ENCODE measurements at regions not wholly inside any gene's neighbourhood (a gene's known extent, or its start where the extent isn't known, plus 50 kb on each side); places are given as distances from the start of the nearest gene placed in this dataset.

- DNase-seq, result no peak
- H2AK5ac ChIP-seq (ENCODE audit: low read length), result no peak overlapping the region
- no peaks in the 10 kb centered on the region for H3K79me2 ChIP-seq (ENCODE audit: control insufficient read depth, insufficient read depth, low read length, poor library complexity)
- H3K9me3 ChIP-seq (ENCODE audit: insufficient read depth, low read depth, low read length), result no peaks in the 10 kb centered on the region
- H2BK5ac ChIP-seq (ENCODE audit: low read depth, low read length, poor library complexity), result no peak overlapping the region
- H4K12ac ChIP-seq (ENCODE audit: low read depth, low read length), result no peak overlapping the region
- H4K8ac ChIP-seq (ENCODE audit: low read depth, low read length), result no peak overlapping the region
- no peak overlapping the region for H3K4me2 ChIP-seq (ENCODE audit: low read length)
- no peaks in the 10 kb centered on the region for H3K36me3 ChIP-seq (ENCODE audit: control insufficient read depth in 1 of 2, insufficient read depth in 2 of 2, low read length in 2 of 2)
- no peak overlapping the region for H3K14ac ChIP-seq (ENCODE audit: low read length)
- H3K18ac ChIP-seq (ENCODE audit: low read length), result no peak overlapping the region
- no peak overlapping the region for H2BK120ac ChIP-seq (ENCODE audit: insufficient read depth, low read length, poor library complexity)
- no peaks in the 10 kb centered on the region for H3K27me3 ChIP-seq (ENCODE audit: insufficient read depth, low read length)
- no peak overlapping the region for H4K91ac ChIP-seq (ENCODE audit: low read depth, low read length)
- no peaks in the 10 kb centered on the region for H3K79me1 ChIP-seq (ENCODE audit: low read length)
- no peak overlapping the region for H3K9ac ChIP-seq (ENCODE audit: low read length)
- H3K4me1 ChIP-seq (ENCODE audit: control insufficient read depth in 1 of 2, insufficient read depth in 2 of 2, low read length in 2 of 2), result no peaks in the 10 kb centered on the region
- no CpG with 5 or more reads among the region's 1 CpG for WGBS (ENCODE audit: extremely low coverage, insufficient coverage, insufficient read length)
- H3K4ac ChIP-seq (ENCODE audit: low read depth, low read length), result no peak overlapping the region
- no peak overlapping the region for H2AFZ ChIP-seq (ENCODE audit: insufficient read depth, low read length, poor library complexity)
- H3K4me3 ChIP-seq (ENCODE audit: low read depth, low read length), result no peak overlapping the region
- H3K27ac ChIP-seq (ENCODE audit: low read depth, low read length), result no peak overlapping the region
- H2BK12ac ChIP-seq (ENCODE audit: low read length), result no peak overlapping the region
- no peak overlapping the region for H3K23ac ChIP-seq (ENCODE audit: low read length)
Measured at GRCh38 chr1:199898654-199899053, 128.9 kb upstream of the NR5A2 start.

- no peak overlapping the region for H2AFZ ChIP-seq (ENCODE audit: insufficient read depth, low read length, poor library complexity)
- no peak overlapping the region for H2AK5ac ChIP-seq (ENCODE audit: low read length)
- DNase-seq, result no peak
- no peaks in the 10 kb centered on the region for H3K36me3 ChIP-seq (ENCODE audit: control insufficient read depth in 1 of 2, insufficient read depth in 2 of 2, low read length in 2 of 2)
- no peak overlapping the region for H3K14ac ChIP-seq (ENCODE audit: low read length)
- no peak overlapping the region for H2BK120ac ChIP-seq (ENCODE audit: insufficient read depth, low read length, poor library complexity)
- H3K23ac ChIP-seq (ENCODE audit: low read length), result no peak overlapping the region
- H3K4ac ChIP-seq (ENCODE audit: low read depth, low read length), result no peak overlapping the region
- H3K27ac ChIP-seq (ENCODE audit: low read depth, low read length), result no peak overlapping the region
- no peak overlapping the region for H2BK5ac ChIP-seq (ENCODE audit: low read depth, low read length, poor library complexity)
- H3K79me1 ChIP-seq (ENCODE audit: low read length), result no peaks in the 10 kb centered on the region
- no peak overlapping the region for H4K91ac ChIP-seq (ENCODE audit: low read depth, low read length)
- H3K4me2 ChIP-seq (ENCODE audit: low read length), result no peak overlapping the region
- no peaks in the 10 kb centered on the region for H3K27me3 ChIP-seq (ENCODE audit: insufficient read depth, low read length)
- H3K18ac ChIP-seq (ENCODE audit: low read length), result no peak overlapping the region
- H3K79me2 ChIP-seq (ENCODE audit: control insufficient read depth, insufficient read depth, low read length, poor library complexity), result no peaks in the 10 kb centered on the region
- H3K4me1 ChIP-seq (ENCODE audit: control insufficient read depth in 1 of 2, insufficient read depth in 2 of 2, low read length in 2 of 2), result no peaks in the 10 kb centered on the region
- no peaks in the 10 kb centered on the region for H3K9me3 ChIP-seq (ENCODE audit: insufficient read depth, low read depth, low read length)
- H3K9ac ChIP-seq (ENCODE audit: low read length), result no peak overlapping the region
- H3K4me3 ChIP-seq (ENCODE audit: low read depth, low read length), result no peak overlapping the region
- no peak overlapping the region for H4K8ac ChIP-seq (ENCODE audit: low read depth, low read length)
- H2BK12ac ChIP-seq (ENCODE audit: low read length), result no peak overlapping the region
- H4K12ac ChIP-seq (ENCODE audit: low read depth, low read length), result no peak overlapping the region
Measured at GRCh38 chr1:199901341-199901740, 126.2 kb upstream of the NR5A2 start.

GRCh38 chr1:199907361-199907760 is 120.1 kb upstream of the NR5A2 start:
- Histone ChIP-seq H3K9ac (ENCODE audit: low read length) (no peak overlapping the region), H2BK5ac (ENCODE audit: low read depth, low read length, poor library complexity) (no peak overlapping the region), H3K79me2 (ENCODE audit: control insufficient read depth, insufficient read depth, low read length, poor library complexity) (no peaks in the 10 kb centered on the region), H3K27me3 (ENCODE audit: insufficient read depth, low read length) (no peaks in the 10 kb centered on the region), H3K4me3 (ENCODE audit: low read depth, low read length) (no peak overlapping the region), H2AK5ac (ENCODE audit: low read length) (no peak overlapping the region), H4K12ac (ENCODE audit: low read depth, low read length) (no peak overlapping the region), H4K8ac (ENCODE audit: low read depth, low read length) (no peak overlapping the region), H3K4ac (ENCODE audit: low read depth, low read length) (no peak overlapping the region), H3K27ac (ENCODE audit: low read depth, low read length) (no peak overlapping the region), H3K4me1 (ENCODE audit: control insufficient read depth in 1 of 2, insufficient read depth in 2 of 2, low read length in 2 of 2) (no peaks in the 10 kb centered on the region), H3K18ac (ENCODE audit: low read length) (no peak overlapping the region), H3K4me2 (ENCODE audit: low read length) (no peak overlapping the region), H4K91ac (ENCODE audit: low read depth, low read length) (no peak overlapping the region), H3K36me3 (ENCODE audit: control insufficient read depth in 1 of 2, insufficient read depth in 2 of 2, low read length in 2 of 2) (no peaks in the 10 kb centered on the region), H2BK12ac (ENCODE audit: low read length) (no peak overlapping the region), H3K14ac (ENCODE audit: low read length) (no peak overlapping the region), H3K23ac (ENCODE audit: low read length) (no peak overlapping the region), H3K9me3 (ENCODE audit: insufficient read depth, low read depth, low read length) (no peaks in the 10 kb centered on the region), H3K79me1 (ENCODE audit: low read length) (no peaks in the 10 kb centered on the region), H2AFZ (ENCODE audit: insufficient read depth, low read length, poor library complexity) (no peak overlapping the region), H2BK120ac (ENCODE audit: insufficient read depth, low read length, poor library complexity) (no peak overlapping the region)
- DNase-seq, result no peak
- WGBS (ENCODE audit: extremely low coverage, insufficient coverage, insufficient read length), result no CpG with 5 or more reads among the region's 2 CpGs

- DNase-seq, result peak; percentile 27 to 75
- no peak overlapping the region for H3K4ac ChIP-seq (ENCODE audit: low read depth, low read length)
- H3K4me3 ChIP-seq (ENCODE audit: low read depth, low read length), result no peak overlapping the region
- no peak overlapping the region for H3K4me2 ChIP-seq (ENCODE audit: low read length)
- no peaks in the 10 kb centered on the region for H3K36me3 ChIP-seq (ENCODE audit: control insufficient read depth in 1 of 2, insufficient read depth in 2 of 2, low read length in 2 of 2)
- H2BK12ac ChIP-seq (ENCODE audit: low read length), result no peak overlapping the region
- H2BK5ac ChIP-seq (ENCODE audit: low read depth, low read length, poor library complexity), result no peak overlapping the region
- H3K27me3 ChIP-seq (ENCODE audit: insufficient read depth, low read length), result no peaks in the 10 kb centered on the region
- H2BK120ac ChIP-seq (ENCODE audit: insufficient read depth, low read length, poor library complexity), result no peak overlapping the region
- no peaks in the 10 kb centered on the region for H3K4me1 ChIP-seq (ENCODE audit: control insufficient read depth in 1 of 2, insufficient read depth in 2 of 2, low read length in 2 of 2)
- H4K91ac ChIP-seq (ENCODE audit: low read depth, low read length), result no peak overlapping the region
- no peak overlapping the region for H3K23ac ChIP-seq (ENCODE audit: low read length)
- H3K79me1 ChIP-seq (ENCODE audit: low read length), result no peaks in the 10 kb centered on the region
- no peak overlapping the region for H2AK5ac ChIP-seq (ENCODE audit: low read length)
- no peaks in the 10 kb centered on the region for H3K9me3 ChIP-seq (ENCODE audit: insufficient read depth, low read depth, low read length)
- no peaks in the 10 kb centered on the region for H3K79me2 ChIP-seq (ENCODE audit: control insufficient read depth, insufficient read depth, low read length, poor library complexity)
- no peak overlapping the region for H3K27ac ChIP-seq (ENCODE audit: low read depth, low read length)
- no peak overlapping the region for H3K14ac ChIP-seq (ENCODE audit: low read length)
- H2AFZ ChIP-seq (ENCODE audit: insufficient read depth, low read length, poor library complexity), result no peak overlapping the region
- no CpG with 5 or more reads among the region's 5 CpGs for WGBS (ENCODE audit: extremely low coverage, insufficient coverage, insufficient read length)
- peak overlapping the region; percentile 2 for H4K8ac ChIP-seq (ENCODE audit: low read depth, low read length)
- H3K9ac ChIP-seq (ENCODE audit: low read length), result no peak overlapping the region
- no peak overlapping the region for H4K12ac ChIP-seq (ENCODE audit: low read depth, low read length)
- H3K18ac ChIP-seq (ENCODE audit: low read length), result no peak overlapping the region
Measured at GRCh38 chr1:199909137-199909536, 118.4 kb upstream of the NR5A2 start.

All from trophoblast cell (in vitro differentiated cells and primary cell).